Neural cell (in vitro differentiated cells): ENCODE measurements at regions not wholly inside any gene's neighbourhood (a gene's known extent, or its start where the extent isn't known, plus 50 kb on each side); places are given as distances from the start of the nearest gene placed in this dataset.

Experiments used
- CTCF ChIP-seq: fragments of 450-650 bp; IDR thresholded peaks from 2 replicates; pipeline ENCODE4 v1.5.1; 2014; ENCODE audit warnings: antibody characterized with exemption, mild to moderate bottlenecking, moderate library complexity; ENCODE audit not compliant: poor library complexity, severe bottlenecking
- EZH2 ChIP-seq: fragments of 200-600, 300-800 bp; shearing (Covaris generic), sonication (generic); IDR thresholded peaks from 2 replicates; pipeline ENCODE4 v1.6.1; 2014; ENCODE audit warnings: antibody characterized with exemption, low read length, borderline replicate concordance, mild to moderate bottlenecking; ENCODE audit not compliant: insufficient read depth, poor library complexity, severe bottlenecking

GRCh38 chr13:34886987-34887386 lies 55.1 kb upstream of the NBEA start:
- TF ChIP-seq EZH2: no peak
- no peak for TF ChIP-seq CTCF
